ENCODE measurements at regions not wholly inside any gene's neighbourhood (a gene's known extent, or its start where the extent isn't known, plus 50 kb on each side); places are given as distances from the start of the nearest gene placed in this dataset.

GRCh38 chr1:200496937-200497336, 87.1 kb upstream of the ZNF281 start:
- H3K27me3 Mint-ChIP-seq = peaks cover 9% of the 10 kb centered on the region
- Histone ChIP-seq H3K4me1 (ENCODE audit: control insufficient read depth in 2 of 2, insufficient read depth in 2 of 2, low read length in 2 of 2) (no peaks in the 10 kb centered on the region), H3K4me2 (replicated peaks; ENCODE audit: low read depth, low read length, poor library complexity, severe bottlenecking) (no peak overlapping the region), H3K27ac (ENCODE audit: low read length in 2 of 2) (no peak overlapping the region), H2AFZ (ENCODE audit: insufficient read depth, low read depth, low read length, poor library complexity, severe bottlenecking) (no peak overlapping the region), H3K9me3 (ENCODE audit: control extremely low read depth in 1 of 3, control insufficient read depth in 2 of 3, insufficient read depth in 1 of 3, low read length in 2 of 3) (peaks cover 0 to 7% (median 0%) of the 10 kb centered on the region in 3 donors), H3K27me3 (replicated peaks in 1 of 4; ENCODE audit: control extremely low read depth in 1 of 4, control insufficient read depth in 3 of 4, insufficient read depth in 4 of 4, low read length in 3 of 4) (peaks cover 0 to 3% (median 1%) of the 10 kb centered on the region in 4 experiments), H3K36me3 (replicated peaks in 1 of 2; ENCODE audit: control extremely low read depth in 1 of 2, control insufficient read depth in 1 of 2, extremely low read depth in 1 of 2, insufficient read depth in 2 of 2, low read length in 1 of 2) (no peaks in the 10 kb centered on the region), H4K20me1 (ENCODE audit: control insufficient read depth, insufficient read depth, low read length, poor library complexity, severe bottlenecking) (no peaks in the 10 kb centered on the region), H3K9ac (ENCODE audit: low read length) (no peak overlapping the region), H3K79me2 (ENCODE audit: control insufficient read depth, insufficient read depth, low read length) (no peaks in the 10 kb centered on the region), H3K4me3 (ENCODE audit: control extremely low read depth in 1 of 5, extremely low read depth in 1 of 5, insufficient read depth in 1 of 5, low read depth in 2 of 5, low read length in 4 of 5) (no peak overlapping the region)
- H3K4me1 Mint-ChIP-seq = no peaks in the 10 kb centered on the region
- CTCF ChIA-PET = interaction anchor here (1.6 kb wide), 1 partner anchor 8 kb away, joined by 8 read pairs; no protein-coding TSS in a partner anchor
- intact Hi-C loops (cut with micrococcal nuclease) = no loop called here
- H3K9me3 Mint-ChIP-seq (ENCODE audit: insufficient read depth) = no peaks in the 10 kb centered on the region
- TF ChIP-seq EZH2 (IDR thresholded peaks at IDR 0.05; ENCODE audit: borderline replicate concordance, insufficient read depth, low read depth, low read length, poor library complexity, severe bottlenecking) (no peak), CTCF (IDR thresholded peaks at IDR 0.05) (no peak)
- DNase-seq (no peak), ATAC-seq (ENCODE audit: low read depth) (no peak)
- 83% methylated on average over 2 of the region's 2 CpGs for WGBS (ENCODE audit: insufficient coverage)
- no peak overlapping the region for H3K4me3 Mint-ChIP-seq
- POLR2A ChIA-PET = no interaction called here
- no peak overlapping the region for H3K27ac Mint-ChIP-seq

GRCh38 chr1:200495901-200496300, 86.1 kb upstream of the ZNF281 start:
- H2AFZ ChIP-seq (ENCODE audit: insufficient read depth, low read depth, low read length, poor library complexity, severe bottlenecking) = no peak overlapping the region
- Mint-ChIP-seq H3K27ac (no peak overlapping the region), H3K4me3 (no peak overlapping the region), H3K9me3 (ENCODE audit: insufficient read depth) (no peaks in the 10 kb centered on the region), H3K4me1 (no peaks in the 10 kb centered on the region), H3K27me3 (peaks cover 11% of the 10 kb centered on the region)
- intact Hi-C loops (cut with micrococcal nuclease) = no loop called here
- no peaks in the 10 kb centered on the region for H3K4me1 ChIP-seq (ENCODE audit: control insufficient read depth in 2 of 2, insufficient read depth in 2 of 2, low read length in 2 of 2)
- no peaks in the 10 kb centered on the region for H3K79me2 ChIP-seq (ENCODE audit: control insufficient read depth, insufficient read depth, low read length)
- ChIA-PET POLR2A (no interaction called here), CTCF (interaction anchor here (1.6 kb wide), 1 partner anchor 11 kb away, joined by 3 read pairs; no protein-coding TSS in a partner anchor)
- H3K9ac ChIP-seq (ENCODE audit: low read length) = no peak overlapping the region
- no peak for ATAC-seq (ENCODE audit: low read depth)
- no peaks in the 10 kb centered on the region for H3K36me3 ChIP-seq (replicated peaks in 1 of 2; ENCODE audit: control extremely low read depth in 1 of 2, control insufficient read depth in 1 of 2, extremely low read depth in 1 of 2, insufficient read depth in 2 of 2, low read length in 1 of 2)
- H3K9me3 ChIP-seq (ENCODE audit: control extremely low read depth in 1 of 3, control insufficient read depth in 2 of 3, insufficient read depth in 1 of 3, low read length in 2 of 3) = peaks cover 0 to 7% (median 0%) of the 10 kb centered on the region in 3 donors
- H3K4me2 ChIP-seq (replicated peaks; ENCODE audit: low read depth, low read length, poor library complexity, severe bottlenecking) = no peak overlapping the region
- no peak overlapping the region for H3K27ac ChIP-seq (ENCODE audit: low read length in 2 of 2)
- H3K27me3 ChIP-seq (replicated peaks in 1 of 4; ENCODE audit: control extremely low read depth in 1 of 4, control insufficient read depth in 3 of 4, insufficient read depth in 4 of 4, low read length in 3 of 4) = peaks cover 0 to 3% (median 1%) of the 10 kb centered on the region in 4 experiments
- no peak for TF ChIP-seq EZH2 (IDR thresholded peaks at IDR 0.05; ENCODE audit: borderline replicate concordance, insufficient read depth, low read depth, low read length, poor library complexity, severe bottlenecking)
- WGBS (ENCODE audit: insufficient coverage) = no CpG with 5 or more reads among the region's 1 CpG
- no peaks in the 10 kb centered on the region for H4K20me1 ChIP-seq (ENCODE audit: control insufficient read depth, insufficient read depth, low read length, poor library complexity, severe bottlenecking)
- DNase-seq = no peak
- H3K4me3 ChIP-seq (ENCODE audit: control extremely low read depth in 1 of 5, extremely low read depth in 1 of 5, insufficient read depth in 1 of 5, low read depth in 2 of 5, low read length in 4 of 5) = no peak overlapping the region

Data from B cell (primary cell).